ENCODE measurements at regions not wholly inside any gene's neighbourhood (a gene's known extent, or its start where the extent isn't known, plus 50 kb on each side); places are given as distances from the start of the nearest gene placed in this dataset.

GRCh38 chr5:68411161-68411560 is 195.6 kb downstream of the PIK3R1 start:
- Histone ChIP-seq H3K4me3 (no peak overlapping the region), H3K9me1 (ENCODE audit: control insufficient read depth, insufficient read depth, low read length) (no peaks in the 10 kb centered on the region), H3K27ac (ENCODE audit: extremely low read depth, low read depth, low read length) (no peak overlapping the region), H4K20me1 (replicated peaks; ENCODE audit: control insufficient read depth, insufficient read depth, low read length) (no peaks in the 10 kb centered on the region), H3K4me1 (replicated peaks in 1 of 2; ENCODE audit: control insufficient read depth in 2 of 2, insufficient read depth in 2 of 2, low read length in 2 of 2) (peaks cover 7 to 50% of the 10 kb centered on the region in 2 experiments), H3K79me2 (ENCODE audit: control insufficient read depth, insufficient read depth, low read length) (no peaks in the 10 kb centered on the region), H3K9ac (ENCODE audit: insufficient read depth in 1 of 2, low read depth in 2 of 2, low read length in 2 of 2) (no peak overlapping the region), H3K27me3 (ENCODE audit: control insufficient read depth in 2 of 2, insufficient read depth in 2 of 2, low read length in 2 of 2) (no peaks in the 10 kb centered on the region), H3K36me3 (ENCODE audit: control insufficient read depth, insufficient read depth, low read length) (no peaks in the 10 kb centered on the region), H3K4me2 (ENCODE audit: insufficient read depth, low read length) (no peak overlapping the region), H2AFZ (ENCODE audit: low read depth, low read length) (no peak overlapping the region), H3K9me3 (replicated peaks; ENCODE audit: control insufficient read depth, insufficient read depth, low read depth, low read length) (no peaks in the 10 kb centered on the region)
- BruUV-seq (replicated peaks) = no TSS peak
- in situ Hi-C loops (cut with MboI) = no loop called here
- TF ChIP-seq KDM5B (IDR thresholded peaks at IDR 0.05; ENCODE audit: insufficient replicate concordance, low read depth, low read length) (no peak), HNRNPL (IDR thresholded peaks at IDR 0.05; ENCODE audit: low read depth, low read length) (no peak), RFX7 (CRISPR knock-in tag; IDR thresholded peaks at IDR 0.05) (no peak), FOSL1 (tag; conservative IDR thresholded peaks at IDR 0.05) (no peak)
- POLR2A ChIA-PET = interaction anchor here (1.3 kb wide), 1 partner anchor 9 kb away, joined by 9 read pairs; no protein-coding TSS in a partner anchor
- WGBS (ENCODE audit: insufficient coverage, low coverage, missing lambda C conversion rate) = 46% methylated on average over 4 of the region's 4 CpGs
- intact Hi-C loops (cut with micrococcal nuclease) = no loop called here
- DNase-seq (ENCODE audit: extremely low read depth in 1 of 4, low spot score in 3 of 4) (no peak), ATAC-seq (no peak), FAIRE-seq (no peak)
- CTCF ChIA-PET (ENCODE audit: low intra/inter-chr PET ratio) = no interaction called here

Measured in K562 (cell line).